ENCODE measurements at regions not wholly inside any gene's neighbourhood (a gene's known extent, or its start where the extent isn't known, plus 50 kb on each side); places are given as distances from the start of the nearest gene placed in this dataset.

DNA sequence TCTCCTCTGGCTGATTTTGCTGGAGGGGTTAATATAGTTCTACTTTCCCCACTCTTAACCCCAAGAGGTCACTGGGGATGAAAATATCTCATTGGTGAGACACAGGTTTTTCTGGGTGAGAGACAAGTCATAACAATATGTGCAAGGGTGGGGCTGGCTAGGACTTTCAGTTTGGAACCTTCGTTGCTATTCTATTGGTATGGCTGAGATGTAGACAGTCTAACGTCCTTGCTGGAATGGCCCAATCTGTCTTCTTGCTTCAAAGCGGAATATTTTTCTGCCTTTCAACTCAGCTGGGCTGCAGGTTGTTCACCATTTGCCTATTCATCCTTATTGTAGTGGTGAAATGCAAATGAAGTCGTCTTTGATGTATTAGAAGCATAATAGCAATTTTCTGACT is 267.3 kb upstream of the MKI67 start:
- Histone ChIP-seq H3K4me1 (ENCODE audit: control insufficient read depth, insufficient read depth, low read length) (no peaks in the 10 kb centered on the region), H3K9ac (ENCODE audit: low read length) (no peak overlapping the region), H3K9me3 (ENCODE audit: control insufficient read depth, low read length) (no peaks in the 10 kb centered on the region), H3K27me3 (ENCODE audit: control insufficient read depth, insufficient read depth, low read length) (no peaks in the 10 kb centered on the region), H3K36me3 (ENCODE audit: control insufficient read depth, insufficient read depth, low read length) (no peaks in the 10 kb centered on the region), H3K4me3 (ENCODE audit: low read length) (no peak overlapping the region)

GRCh38 chr10:128398118-128398517 is 271.9 kb upstream of the MKI67 start:
- Histone ChIP-seq H3K27me3 (ENCODE audit: control insufficient read depth, insufficient read depth, low read length) (no peaks in the 10 kb centered on the region), H3K36me3 (ENCODE audit: control insufficient read depth, insufficient read depth, low read length) (no peaks in the 10 kb centered on the region)

GRCh38 chr10:128398999-128399398 is 272.8 kb upstream of the MKI67 start:
- no peaks in the 10 kb centered on the region for H3K9me3 ChIP-seq (ENCODE audit: control insufficient read depth, low read length)
- H3K9ac ChIP-seq (ENCODE audit: low read length): no peak overlapping the region
- H3K36me3 ChIP-seq (ENCODE audit: control insufficient read depth, insufficient read depth, low read length): no peaks in the 10 kb centered on the region
- H3K4me1 ChIP-seq (ENCODE audit: control insufficient read depth, insufficient read depth, low read length): no peaks in the 10 kb centered on the region
- H3K4me3 ChIP-seq (ENCODE audit: low read length): no peak overlapping the region
- H3K27me3 ChIP-seq (ENCODE audit: control insufficient read depth, insufficient read depth, low read length): no peaks in the 10 kb centered on the region

More at GRCh38 chr10:128398118-128398517, 271.9 kb upstream of the MKI67 start:
- Histone ChIP-seq H3K9ac (ENCODE audit: low read length) (no peak overlapping the region), H3K4me1 (ENCODE audit: control insufficient read depth, insufficient read depth, low read length) (no peaks in the 10 kb centered on the region), H3K4me3 (ENCODE audit: low read length) (no peak overlapping the region), H3K9me3 (ENCODE audit: control insufficient read depth, low read length) (no peaks in the 10 kb centered on the region)

GRCh38 chr10:128400564-128400963 is 274.3 kb upstream of the MKI67 start:
- H3K9me3 ChIP-seq (ENCODE audit: control insufficient read depth, low read length): no peaks in the 10 kb centered on the region
- H3K36me3 ChIP-seq (ENCODE audit: control insufficient read depth, insufficient read depth, low read length): no peaks in the 10 kb centered on the region
- H3K9ac ChIP-seq (ENCODE audit: low read length): no peak overlapping the region
- H3K4me3 ChIP-seq (ENCODE audit: low read length): no peak overlapping the region
- no peaks in the 10 kb centered on the region for H3K4me1 ChIP-seq (ENCODE audit: control insufficient read depth, insufficient read depth, low read length)
- no peaks in the 10 kb centered on the region for H3K27me3 ChIP-seq (ENCODE audit: control insufficient read depth, insufficient read depth, low read length)

- H3K9ac ChIP-seq (ENCODE audit: low read length): no peak overlapping the region
- H3K4me3 ChIP-seq (ENCODE audit: low read length): no peak overlapping the region
- no peaks in the 10 kb centered on the region for H3K4me1 ChIP-seq (ENCODE audit: control insufficient read depth, insufficient read depth, low read length)
- H3K9me3 ChIP-seq (ENCODE audit: control insufficient read depth, low read length): no peaks in the 10 kb centered on the region
- H3K36me3 ChIP-seq (ENCODE audit: control insufficient read depth, insufficient read depth, low read length): no peaks in the 10 kb centered on the region
- no peaks in the 10 kb centered on the region for H3K27me3 ChIP-seq (ENCODE audit: control insufficient read depth, insufficient read depth, low read length)
Observed at GRCh38 chr10:128405450-128405849, 279.2 kb upstream of the MKI67 start.

GRCh38 chr10:128411643-128412042 is 285.4 kb upstream of the MKI67 start:
- H3K9me3 ChIP-seq (ENCODE audit: control insufficient read depth, low read length): no peaks in the 10 kb centered on the region
- H3K4me3 ChIP-seq (ENCODE audit: low read length): no peak overlapping the region

GRCh38 chr10:128414568-128414967 is 288.3 kb upstream of the MKI67 start:
- Histone ChIP-seq H3K36me3 (ENCODE audit: control insufficient read depth, insufficient read depth, low read length) (no peaks in the 10 kb centered on the region), H3K9ac (ENCODE audit: low read length) (no peak overlapping the region), H3K4me1 (ENCODE audit: control insufficient read depth, insufficient read depth, low read length) (no peaks in the 10 kb centered on the region), H3K27me3 (ENCODE audit: control insufficient read depth, insufficient read depth, low read length) (no peaks in the 10 kb centered on the region), H3K9me3 (ENCODE audit: control insufficient read depth, low read length) (no peaks in the 10 kb centered on the region), H3K4me3 (ENCODE audit: low read length) (no peak overlapping the region)

More at GRCh38 chr10:128411643-128412042, 285.4 kb upstream of the MKI67 start:
- H3K4me1 ChIP-seq (ENCODE audit: control insufficient read depth, insufficient read depth, low read length): no peaks in the 10 kb centered on the region
- H3K9ac ChIP-seq (ENCODE audit: low read length): no peak overlapping the region
- H3K27me3 ChIP-seq (ENCODE audit: control insufficient read depth, insufficient read depth, low read length): no peaks in the 10 kb centered on the region
- H3K36me3 ChIP-seq (ENCODE audit: control insufficient read depth, insufficient read depth, low read length): no peaks in the 10 kb centered on the region

- Histone ChIP-seq H3K9ac (ENCODE audit: low read length) (no peak overlapping the region), H3K4me1 (ENCODE audit: control insufficient read depth, insufficient read depth, low read length) (no peaks in the 10 kb centered on the region), H3K36me3 (ENCODE audit: control insufficient read depth, insufficient read depth, low read length) (no peaks in the 10 kb centered on the region), H3K9me3 (ENCODE audit: control insufficient read depth, low read length) (no peaks in the 10 kb centered on the region), H3K4me3 (ENCODE audit: low read length) (no peak overlapping the region), H3K27me3 (ENCODE audit: control insufficient read depth, insufficient read depth, low read length) (no peaks in the 10 kb centered on the region)
Observed at GRCh38 chr10:128416231-128416630, 290.0 kb upstream of the MKI67 start.

DNA sequence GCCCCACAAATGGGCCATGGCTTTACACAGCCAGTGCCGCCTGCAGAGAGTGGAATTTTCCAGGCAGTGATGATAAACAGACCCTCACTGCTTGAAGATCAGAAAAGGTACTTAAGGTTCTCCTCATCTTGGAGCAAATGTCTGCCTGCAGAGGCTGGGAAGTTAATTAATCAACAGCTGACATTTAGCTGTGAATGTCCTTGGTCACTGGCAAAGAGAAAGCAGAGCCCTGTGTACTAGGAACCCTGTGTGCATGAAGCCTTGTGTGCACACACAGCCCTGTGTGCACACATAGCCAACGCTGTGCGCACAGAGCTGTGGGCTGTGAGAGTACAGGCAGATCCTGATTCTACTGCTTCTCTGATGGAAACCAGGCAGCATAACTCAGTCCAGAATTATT is 291.6 kb upstream of the MKI67 start:
- Histone ChIP-seq H3K4me3 (ENCODE audit: low read length) (no peak overlapping the region), H3K27me3 (ENCODE audit: control insufficient read depth, insufficient read depth, low read length) (no peaks in the 10 kb centered on the region), H3K4me1 (ENCODE audit: control insufficient read depth, insufficient read depth, low read length) (no peaks in the 10 kb centered on the region), H3K9ac (ENCODE audit: low read length) (no peak overlapping the region), H3K36me3 (ENCODE audit: control insufficient read depth, insufficient read depth, low read length) (no peaks in the 10 kb centered on the region), H3K9me3 (ENCODE audit: control insufficient read depth, low read length) (no peaks in the 10 kb centered on the region)

- Histone ChIP-seq H3K27me3 (ENCODE audit: control insufficient read depth, insufficient read depth, low read length) (no peaks in the 10 kb centered on the region), H3K9me3 (ENCODE audit: control insufficient read depth, low read length) (no peaks in the 10 kb centered on the region), H3K9ac (ENCODE audit: low read length) (no peak overlapping the region), H3K4me1 (ENCODE audit: control insufficient read depth, insufficient read depth, low read length) (no peaks in the 10 kb centered on the region), H3K4me3 (ENCODE audit: low read length) (no peak overlapping the region), H3K36me3 (ENCODE audit: control insufficient read depth, insufficient read depth, low read length) (no peaks in the 10 kb centered on the region)
Observed at GRCh38 chr10:128418819-128419218, 292.6 kb upstream of the MKI67 start.

GRCh38 chr10:128419466-128420019 is 293.3 kb upstream of the MKI67 start:
- Histone ChIP-seq H3K4me3 (ENCODE audit: low read length) (no peak overlapping the region), H3K36me3 (ENCODE audit: control insufficient read depth, insufficient read depth, low read length) (no peaks in the 10 kb centered on the region), H3K9ac (ENCODE audit: low read length) (no peak overlapping the region), H3K9me3 (ENCODE audit: control insufficient read depth, low read length) (no peaks in the 10 kb centered on the region), H3K27me3 (ENCODE audit: control insufficient read depth, insufficient read depth, low read length) (no peaks in the 10 kb centered on the region), H3K4me1 (ENCODE audit: control insufficient read depth, insufficient read depth, low read length) (no peaks in the 10 kb centered on the region)

- H3K36me3 ChIP-seq (ENCODE audit: control insufficient read depth, insufficient read depth, low read length): no peaks in the 10 kb centered on the region
- no peak overlapping the region for H3K9ac ChIP-seq (ENCODE audit: low read length)
- no peaks in the 10 kb centered on the region for H3K9me3 ChIP-seq (ENCODE audit: control insufficient read depth, low read length)
- H3K4me3 ChIP-seq (ENCODE audit: low read length): no peak overlapping the region
- no peaks in the 10 kb centered on the region for H3K27me3 ChIP-seq (ENCODE audit: control insufficient read depth, insufficient read depth, low read length)
- no peaks in the 10 kb centered on the region for H3K4me1 ChIP-seq (ENCODE audit: control insufficient read depth, insufficient read depth, low read length)
Observed at GRCh38 chr10:128420623-128421022, 294.4 kb upstream of the MKI67 start.

All from mucosa of stomach (tissue), 1 donor.